H9 (cell line): ENCODE measurements at regions not wholly inside any gene's neighbourhood (a gene's known extent, or its start where the extent isn't known, plus 50 kb on each side); places are given as distances from the start of the nearest gene placed in this dataset.
A peak's percentile ranks its signal among the peaks of the same experiment; 100 is the strongest.

Source experiments
- DNase-seq: peaks from one replicate; pipeline ENCODE4 v3.0.0-alpha.2; 2017
- H2AFZ ChIP-seq: one replicate; pipeline ENCODE4 v1.6.1; 2013; ENCODE audit warnings: mild to moderate bottlenecking, low read length, control low read depth, moderate library complexity
- H2AK5ac ChIP-seq: 2 replicates; pipeline ENCODE4 v1.6.1; 2013; ENCODE audit warnings: low read length, control low read depth, mixed read lengths; ENCODE audit not compliant: insufficient read length
- H2BK120ac ChIP-seq: one replicate; pipeline ENCODE4 v1.6.1; 2013; ENCODE audit warnings: low read depth, mild to moderate bottlenecking, low read length, control low read depth, inconsistent platforms; ENCODE audit not compliant: poor library complexity, severe bottlenecking
- H2BK12ac ChIP-seq: 2 replicates; pipeline ENCODE4 v1.6.1; 2013; ENCODE audit warnings: low read length, control low read depth, mixed read lengths, low read depth; ENCODE audit not compliant: insufficient read length
- H2BK15ac ChIP-seq: 2 replicates; pipeline ENCODE4 v1.6.1; 2013; ENCODE audit warnings: low read depth, low read length, control low read depth
- H2BK20ac ChIP-seq: one replicate; pipeline ENCODE4 v1.6.1; 2013; ENCODE audit warnings: low read depth, mild to moderate bottlenecking, low read length, control low read depth, inconsistent platforms; ENCODE audit not compliant: poor library complexity, severe bottlenecking
- H2BK5ac ChIP-seq: 2 replicates; pipeline ENCODE4 v1.6.1; 2013; ENCODE audit warnings: low read length, control low read depth, mixed read lengths; ENCODE audit not compliant: insufficient read length
- H3K14ac ChIP-seq: 2 replicates; pipeline ENCODE4 v1.6.1; 2013; ENCODE audit warnings: low read length, control low read depth; ENCODE audit not compliant: insufficient read depth
- H3K18ac ChIP-seq: 2 replicates; pipeline ENCODE4 v1.6.1; 2013; ENCODE audit warnings: low read depth, mild to moderate bottlenecking, mixed read lengths, low read length, control low read depth; ENCODE audit not compliant: insufficient read length
- H3K23ac ChIP-seq: 2 replicates; pipeline ENCODE4 v1.6.1; 2013; ENCODE audit warnings: low read length, control low read depth, mixed read lengths, low read depth; ENCODE audit not compliant: insufficient read length
- H3K23me2 ChIP-seq: 2 replicates; pipeline ENCODE4 v1.6.1; 2013; ENCODE audit warnings: low read depth, mild to moderate bottlenecking, mixed read lengths, low read length, control low read depth; ENCODE audit not compliant: insufficient read length, poor library complexity, severe bottlenecking
- H3K27ac ChIP-seq: 2 replicates; pipeline ENCODE4 v1.5.1; 2013; ENCODE audit warnings: low read length, control low read depth, mixed read lengths, low read depth; ENCODE audit not compliant: insufficient read length
- H3K27me3 ChIP-seq: 2 replicates; pipeline ENCODE4 v1.6.1; 2013; ENCODE audit warnings: low read length, control low read depth, inconsistent platforms; ENCODE audit not compliant: insufficient read depth
- H3K4ac ChIP-seq: 2 replicates; pipeline ENCODE4 v1.6.1; 2013; ENCODE audit warnings: low read depth, mild to moderate bottlenecking, control low read depth, inconsistent platforms, low read length, moderate library complexity
- H3K4me1 ChIP-seq: 2 replicates; pipeline ENCODE4 v1.6.1; 2013; ENCODE audit warnings: low read length, control low read depth, inconsistent platforms; ENCODE audit not compliant: insufficient read depth
- H3K4me2 ChIP-seq: 2 replicates; pipeline ENCODE4 v1.6.1; 2013; ENCODE audit warnings: low read length, control low read depth, mixed read lengths; ENCODE audit not compliant: insufficient read length, insufficient read depth
- H3K56ac ChIP-seq: 2 replicates; pipeline ENCODE4 v1.6.1; 2013; ENCODE audit warnings: low read depth, mild to moderate bottlenecking, mixed read lengths, low read length, control low read depth; ENCODE audit not compliant: insufficient read length
- H3K79me1 ChIP-seq: 2 replicates; pipeline ENCODE4 v1.6.1; 2013; ENCODE audit warnings: low read depth, mild to moderate bottlenecking, moderate library complexity, low read length, control low read depth, inconsistent platforms; ENCODE audit not compliant: insufficient read depth, poor library complexity, severe bottlenecking
- H3K79me2 ChIP-seq: 2 replicates; pipeline ENCODE4 v1.6.1; 2013; ENCODE audit warnings: low read length, control low read depth, inconsistent platforms; ENCODE audit not compliant: insufficient read depth
- H3K9ac ChIP-seq: 2 replicates; pipeline ENCODE4 v1.6.1; 2013; ENCODE audit warnings: low read length, control low read depth, mixed read lengths; ENCODE audit not compliant: insufficient read length; ENCODE audit errors: extremely low read depth
- H3K9me3 ChIP-seq: one replicate; pipeline ENCODE4 v1.6.1; 2013; ENCODE audit warnings: low read depth, low read length, inconsistent platforms; ENCODE audit not compliant: control insufficient read depth
- H3T11ph ChIP-seq: one replicate; pipeline ENCODE4 v1.6.1; 2013; ENCODE audit warnings: mild to moderate bottlenecking, low read length, control low read depth, inconsistent platforms
- H4K20me1 ChIP-seq: one replicate; pipeline ENCODE4 v1.6.1; 2013; ENCODE audit not compliant: control insufficient read depth, insufficient read length, insufficient read depth
- H4K5ac ChIP-seq: 2 replicates; pipeline ENCODE4 v1.6.1; 2013; ENCODE audit warnings: low read depth, mild to moderate bottlenecking, mixed read lengths, low read length, control low read depth; ENCODE audit not compliant: insufficient read length
- H4K8ac ChIP-seq: replicated peaks from 2 replicates; pipeline ENCODE4 v1.6.1; 2013; ENCODE audit warnings: low read length, control low read depth, mixed read lengths, low read depth; ENCODE audit not compliant: insufficient read length
- H4K91ac ChIP-seq: 2 replicates; pipeline ENCODE4 v1.6.1; 2013; ENCODE audit warnings: low read depth, mild to moderate bottlenecking, moderate library complexity, mixed read lengths, low read length, control low read depth; ENCODE audit not compliant: insufficient read length
- H3K27ac Mint-ChIP-seq, 3 experiments: 2 replicates in 2 of 3; 3 replicates in 1 of 3; pipeline ENCODE4 v1.8.0; 2020 to 2021; ENCODE audit warnings: mixed read lengths in 3 of 3, mild to moderate bottlenecking in 1 of 3, moderate library complexity in 1 of 3
- H3K27me3 Mint-ChIP-seq: 2 replicates; pipeline ENCODE4 v1.8.0; 2021; ENCODE audit warnings: low read depth, mild to moderate bottlenecking, moderate library complexity, mixed read lengths
- H3K36me3 Mint-ChIP-seq, 3 experiments: 2 replicates in 2 of 3; 3 replicates in 1 of 3; pipeline ENCODE4 v1.8.0; 2020 to 2021; ENCODE audit warnings: low read depth in 3 of 3, mixed read lengths in 3 of 3; ENCODE audit not compliant: insufficient read depth in 1 of 3
- H3K4me1 Mint-ChIP-seq, 2 experiments: 2 replicates each; pipeline ENCODE4 v1.8.0; 2020; ENCODE audit warnings: mixed read lengths in 2 of 2
- H3K4me3 Mint-ChIP-seq, 2 experiments: 2 replicates in 1 of 2; 3 replicates in 1 of 2; pipeline ENCODE4 v1.8.0; 2020 to 2021; ENCODE audit warnings: mild to moderate bottlenecking in 2 of 2, mixed read lengths in 2 of 2, moderate library complexity in 1 of 2
- H3K9me3 Mint-ChIP-seq, 2 experiments: 2 replicates in 1 of 2; 3 replicates in 1 of 2; pipeline ENCODE4 v1.8.0; 2020; ENCODE audit warnings: mild to moderate bottlenecking in 2 of 2, mixed read lengths in 2 of 2, moderate library complexity in 1 of 2
- WGBS: extraction: QIAGEN DNeasy Blood & Tissue Kit; methylation state at CpG from one replicate; pipeline ENCODE4 v1.1.7; 2013; ENCODE audit warnings: missing lambda C conversion rate, low lambda C conversion rate, mixed read lengths; ENCODE audit not compliant: insufficient read length; ENCODE audit errors: extremely low coverage; 5-methylcytosine and 5-hydroxymethylcytosine counted together
- TF ChIP-seq, protein P1 (sequence below): fragments of 200-600 bp; sonication (generic); conservative IDR thresholded peaks from 3 replicates; pipeline ENCODE4 v1.8.0; 2021; ENCODE audit warnings: antibody characterized with exemption, mild to moderate bottlenecking

DNA sequence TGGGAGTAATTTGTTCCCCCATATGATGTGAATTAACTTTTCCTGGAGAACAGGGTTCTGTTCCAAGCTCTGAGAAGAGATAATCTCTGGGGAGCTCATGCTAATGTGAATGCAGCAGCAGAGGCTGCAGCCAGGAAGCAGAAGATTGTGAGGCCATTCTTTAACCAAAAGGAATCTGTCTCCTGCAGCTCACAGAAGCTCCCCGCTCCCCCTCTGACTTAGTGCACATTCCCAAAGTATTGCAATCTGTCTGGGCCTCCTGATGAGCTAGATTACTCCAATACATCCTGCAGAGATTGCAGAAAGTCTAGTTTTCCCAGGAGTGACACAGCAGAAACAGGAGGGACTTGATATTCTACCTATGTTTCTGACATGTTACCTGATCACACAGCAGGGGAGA lies 420.6 kb upstream of the FAT3 start:
- DNase-seq = peak; percentile 64
- peak overlapping the region; percentile 75 to 92 (median 85); a peak in 3 of 7 replicates for H3K27ac Mint-ChIP-seq
- H3K36me3 Mint-ChIP-seq = peaks cover 0 to 7% (median under 1%) of the 10 kb centered on the region in 3 experiments; a peak in 3 of 7 replicates
- H3K18ac ChIP-seq = no peak overlapping the region
- H3K9me3 ChIP-seq = no peaks in the 10 kb centered on the region
- H3K79me2 ChIP-seq = no peaks in the 10 kb centered on the region
- H3K27ac ChIP-seq = no peak overlapping the region
- H3K4me1 Mint-ChIP-seq = peaks cover 21 to 22% of the 10 kb centered on the region in 2 experiments
- H3T11ph ChIP-seq = no peak overlapping the region
- H2AK5ac ChIP-seq = no peak overlapping the region
- H4K5ac ChIP-seq = no peak overlapping the region
- H2BK20ac ChIP-seq = no peak overlapping the region
- TF ChIP-seq, protein P1, sequence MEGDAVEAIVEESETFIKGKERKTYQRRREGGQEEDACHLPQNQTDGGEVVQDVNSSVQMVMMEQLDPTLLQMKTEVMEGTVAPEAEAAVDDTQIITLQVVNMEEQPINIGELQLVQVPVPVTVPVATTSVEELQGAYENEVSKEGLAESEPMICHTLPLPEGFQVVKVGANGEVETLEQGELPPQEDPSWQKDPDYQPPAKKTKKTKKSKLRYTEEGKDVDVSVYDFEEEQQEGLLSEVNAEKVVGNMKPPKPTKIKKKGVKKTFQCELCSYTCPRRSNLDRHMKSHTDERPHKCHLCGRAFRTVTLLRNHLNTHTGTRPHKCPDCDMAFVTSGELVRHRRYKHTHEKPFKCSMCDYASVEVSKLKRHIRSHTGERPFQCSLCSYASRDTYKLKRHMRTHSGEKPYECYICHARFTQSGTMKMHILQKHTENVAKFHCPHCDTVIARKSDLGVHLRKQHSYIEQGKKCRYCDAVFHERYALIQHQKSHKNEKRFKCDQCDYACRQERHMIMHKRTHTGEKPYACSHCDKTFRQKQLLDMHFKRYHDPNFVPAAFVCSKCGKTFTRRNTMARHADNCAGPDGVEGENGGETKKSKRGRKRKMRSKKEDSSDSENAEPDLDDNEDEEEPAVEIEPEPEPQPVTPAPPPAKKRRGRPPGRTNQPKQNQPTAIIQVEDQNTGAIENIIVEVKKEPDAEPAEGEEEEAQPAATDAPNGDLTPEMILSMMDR = no peak
- no peak overlapping the region for H3K56ac ChIP-seq
- no peak overlapping the region for H2BK120ac ChIP-seq
- no CpG with 5 or more reads among the region's 1 CpG for WGBS
- H4K8ac ChIP-seq = no peak overlapping the region
- H2BK5ac ChIP-seq = no peak overlapping the region
- peaks cover 5% of the 10 kb centered on the region; the same call in 1 of the 2 replicates for H3K4me1 ChIP-seq
- no peak overlapping the region for H3K9ac ChIP-seq
- H3K4me2 ChIP-seq = peak overlapping the region; percentile 10
- H4K91ac ChIP-seq = no peak overlapping the region
- H3K23ac ChIP-seq = no peak overlapping the region
- no peak overlapping the region for H3K14ac ChIP-seq
- no peak overlapping the region for H3K4me3 Mint-ChIP-seq
- H3K79me1 ChIP-seq = no peaks in the 10 kb centered on the region
- H3K27me3 Mint-ChIP-seq = no peaks in the 10 kb centered on the region
- no peaks in the 10 kb centered on the region for H3K23me2 ChIP-seq
- no peak overlapping the region for H2BK12ac ChIP-seq
- no peak overlapping the region for H2BK15ac ChIP-seq
- H2AFZ ChIP-seq = peak overlapping the region; percentile 78
- H4K20me1 ChIP-seq = no peaks in the 10 kb centered on the region
- H3K9me3 Mint-ChIP-seq = peaks cover 0 to 3% of the 10 kb centered on the region in 2 experiments; a peak in 1 of 5 replicates
- no peak overlapping the region for H3K4ac ChIP-seq
- H3K27me3 ChIP-seq = no peaks in the 10 kb centered on the region
